Endothelial cell of umbilical vein (primary cell): ENCODE measurements at regions not wholly inside any gene's neighbourhood (a gene's known extent, or its start where the extent isn't known, plus 50 kb on each side); places are given as distances from the start of the nearest gene placed in this dataset.

Experiments used
- BruUV-seq: library from RNA; stranded (reverse); fragments of 400-500 nt; replicated peaks from 2 replicates; lab custom pipeline; 2021; lab: Mats Ljungman, UMichigan
- CTCF ChIA-PET: fragments of 300-600, 350-600 bp; sonication (Branson Sonifier 250); formaldehyde crosslinking; loops from one replicate; lab custom pipeline; 2021; ENCODE audit warnings: antibody characterized with exemption, inconsistent platforms; lab: Charles Lee
- POLR2A ChIA-PET: fragments of 300-600, 350-600 bp; sonication (Branson Sonifier 250); formaldehyde crosslinking; loops from one replicate; lab custom pipeline; 2021; ENCODE audit warnings: antibody characterized with exemption, inconsistent platforms; lab: Charles Lee
- DNase-seq: peaks from one replicate; pipeline ENCODE4 v3.0.0-alpha.2; 2011; ENCODE audit warnings: low read depth, low spot score
- FAIRE-seq: peaks from 2 replicates; lab custom pipeline; 2011; peaks lifted over from hg19 to GRCh38; lab: Jason Lieb, UNC
- H2AFZ ChIP-seq: 2 replicates; pipeline ENCODE4 v1.6.0; 2012; ENCODE audit warnings: low read depth, low read length, control low read depth, inconsistent platforms
- H3K27ac ChIP-seq: 2 replicates; pipeline ENCODE4 v1.5.1; 2011; ENCODE audit warnings: low read depth, mild to moderate bottlenecking, control low read depth, low read length, moderate library complexity; ENCODE audit not compliant: insufficient read depth
- H3K27me3 ChIP-seq, 2 experiments: 2 replicates each; pipeline versions ENCODE4 v1.6.0 to v1.6.1; 2011; ENCODE audit warnings: low read length in 2 of 2, mixed read lengths in 1 of 2; ENCODE audit not compliant: control insufficient read depth in 2 of 2, insufficient read depth in 2 of 2
- H3K36me3 ChIP-seq, 2 experiments: 2 replicates in 1 of 2; 3 replicates in 1 of 2; pipeline ENCODE4 v1.5.1; 2011; ENCODE audit warnings: low read length in 2 of 2, mild to moderate bottlenecking in 1 of 2, moderate library complexity in 1 of 2; ENCODE audit not compliant: control insufficient read depth in 2 of 2, insufficient read depth in 2 of 2; ENCODE audit errors: extremely low read depth in 1 of 2
- H3K4me1 ChIP-seq: 3 replicates; pipeline ENCODE4 v1.5.1; 2011; ENCODE audit warnings: mild to moderate bottlenecking, low read length; ENCODE audit not compliant: control insufficient read depth, insufficient read depth; ENCODE audit errors: extremely low read depth
- H3K4me2 ChIP-seq: 2 replicates; pipeline ENCODE4 v1.6.1; 2011; ENCODE audit warnings: low read length, control low read depth, mixed read lengths; ENCODE audit not compliant: insufficient read depth
- H3K4me3 ChIP-seq, 3 experiments: fragments of 200-600 bp in 1 of 3; sonication (generic), shearing (Covaris generic) in 1 of 3; replicated peaks in 1 of 3; 2 replicates each; pipeline ENCODE4 v1.5.1; 2011 to 2016; ENCODE audit warnings: control low read depth in 3 of 3, low read length in 3 of 3, mild to moderate bottlenecking in 2 of 3, inconsistent platforms in 1 of 3, low read depth in 1 of 3, moderate library complexity in 1 of 3; ENCODE audit not compliant: insufficient read depth in 1 of 3
- H3K79me2 ChIP-seq: 2 replicates; pipeline ENCODE4 v1.6.0; 2012; ENCODE audit warnings: low read length, inconsistent platforms; ENCODE audit not compliant: control insufficient read depth, insufficient read depth
- H3K9ac ChIP-seq: replicated peaks from 2 replicates; pipeline ENCODE3; 2011; ENCODE audit warnings: low read length, control low read depth; ENCODE audit not compliant: insufficient read depth; ENCODE audit errors: extremely low read depth
- H3K9me1 ChIP-seq: replicated peaks from 3 replicates; pipeline ENCODE4 v1.6.0; 2011; ENCODE audit warnings: mild to moderate bottlenecking, low read length; ENCODE audit not compliant: control insufficient read depth, insufficient read depth; ENCODE audit errors: extremely low read depth
- H3K9me3 ChIP-seq: replicated peaks from 2 replicates; pipeline ENCODE4 v1.5.1; 2012; ENCODE audit warnings: low read length, inconsistent platforms; ENCODE audit not compliant: control insufficient read depth, insufficient read depth
- H4K20me1 ChIP-seq: replicated peaks from 2 replicates; pipeline ENCODE3; 2011; ENCODE audit warnings: mild to moderate bottlenecking, low read length; ENCODE audit not compliant: control insufficient read depth, insufficient read depth; ENCODE audit errors: extremely low read depth
- EZH2 ChIP-seq: IDR thresholded peaks from 2 replicates; pipeline ENCODE4 v1.6.1; 2012; ENCODE audit warnings: borderline replicate concordance, low read depth, mild to moderate bottlenecking, moderate library complexity, low read length, inconsistent platforms; ENCODE audit not compliant: severe bottlenecking
- FOS ChIP-seq: IDR thresholded peaks from 2 replicates; pipeline ENCODE4 v1.6.1; 2011; ENCODE audit warnings: mild to moderate bottlenecking, low read length, moderate library complexity, borderline replicate concordance; ENCODE audit not compliant: insufficient read depth
- GATA2 ChIP-seq: IDR thresholded peaks from 2 replicates; pipeline ENCODE4 v1.7.0; 2011; ENCODE audit warnings: low read depth, mild to moderate bottlenecking, moderate library complexity, mixed read lengths, low read length; ENCODE audit not compliant: insufficient read length, insufficient read depth
- JUN ChIP-seq: IDR thresholded peaks from 2 replicates; pipeline ENCODE4 v1.6.1; 2011; ENCODE audit warnings: borderline replicate concordance, low read depth; ENCODE audit not compliant: insufficient read length, insufficient read depth
- MYC ChIP-seq: IDR thresholded peaks from one replicate; pipeline ENCODE4 v1.6.1; 2011; ENCODE audit warnings: mild to moderate bottlenecking, low read depth, low read length
- POLR2AphosphoS5 ChIP-seq: IDR thresholded peaks from 2 replicates; pipeline ENCODE4 v1.6.1; 2012; ENCODE audit warnings: low read depth, mild to moderate bottlenecking, control low read depth, low read length, moderate library complexity; ENCODE audit not compliant: insufficient read depth
- dilution Hi-C: fragments of 300-500 bp; cut with MboI; formaldehyde crosslinking; loops from one replicate; pipeline ENCODE4 v1.15.0; 2019; ENCODE audit warnings: low sequenced_read_pairs; ENCODE audit not compliant: extremely low pct_ligation_motif_present
- intact Hi-C: fragments of 100-400 bp; cut with micrococcal nuclease; formaldehyde crosslinking; loops from one replicate; pipeline ENCODE4 v1.10.0; 2022
- TF ChIP-seq, protein P1 (sequence below): IDR thresholded peaks from 2 replicates; pipeline ENCODE4 v1.6.1; 2011; ENCODE audit not compliant: insufficient read depth, insufficient read length
- TF ChIP-seq, protein P2 (sequence below), 2 donors: IDR thresholded peaks; 1 replicate in 1 of 2; 2 replicates in 1 of 2; pipeline ENCODE4 v1.5.1; 2011; ENCODE audit warnings: low read length in 2 of 2, mild to moderate bottlenecking in 2 of 2, moderate library complexity in 2 of 2, control low read depth in 1 of 2, inconsistent platforms in 1 of 2, low read depth in 1 of 2; ENCODE audit not compliant: insufficient read depth in 1 of 2; ENCODE audit errors: extremely low read depth in 1 of 2

DNA sequence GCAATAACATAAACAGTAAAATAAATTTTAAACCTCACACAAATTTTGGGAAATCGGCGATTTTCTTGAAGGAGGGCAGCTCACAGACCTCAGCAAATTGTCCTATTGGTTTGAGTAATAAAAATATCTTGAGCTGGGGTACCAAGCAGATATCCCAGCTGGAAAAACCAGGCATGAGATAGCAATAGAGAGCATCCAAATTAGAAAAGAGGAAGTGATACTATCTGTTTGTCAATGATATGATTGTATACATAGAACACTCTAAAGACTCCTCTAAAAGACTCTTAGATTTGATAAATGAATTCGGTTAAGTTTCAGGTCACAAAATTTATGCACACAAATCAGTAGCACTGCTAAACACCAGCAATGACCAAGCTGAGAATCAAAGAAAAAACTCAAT, 90.5 kb upstream of the ACTRT1 start:
- Histone ChIP-seq H3K4me1 (no peaks in the 10 kb centered on the region), H3K9me1 (no peaks in the 10 kb centered on the region), H4K20me1 (no peaks in the 10 kb centered on the region), H3K9me3 (no peaks in the 10 kb centered on the region), H3K36me3 (no peaks in the 10 kb centered on the region), H3K4me2 (no peak overlapping the region), H3K79me2 (no peaks in the 10 kb centered on the region), H2AFZ (no peak overlapping the region), H3K9ac (no peak overlapping the region), H3K27me3 (no peaks in the 10 kb centered on the region), H3K4me3 (no peak overlapping the region), H3K27ac (no peak overlapping the region)
- ChIA-PET POLR2A (no interaction called here), CTCF (no interaction called here)
- no TSS peak for BruUV-seq
- TF ChIP-seq POLR2AphosphoS5 (no peak), MYC (no peak), GATA2 (no peak), FOS (no peak), EZH2 (no peak), JUN (no peak)
- TF ChIP-seq, protein P1, sequence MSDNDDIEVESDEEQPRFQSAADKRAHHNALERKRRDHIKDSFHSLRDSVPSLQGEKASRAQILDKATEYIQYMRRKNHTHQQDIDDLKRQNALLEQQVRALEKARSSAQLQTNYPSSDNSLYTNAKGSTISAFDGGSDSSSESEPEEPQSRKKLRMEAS: no peak
- TF ChIP-seq, protein P2, sequence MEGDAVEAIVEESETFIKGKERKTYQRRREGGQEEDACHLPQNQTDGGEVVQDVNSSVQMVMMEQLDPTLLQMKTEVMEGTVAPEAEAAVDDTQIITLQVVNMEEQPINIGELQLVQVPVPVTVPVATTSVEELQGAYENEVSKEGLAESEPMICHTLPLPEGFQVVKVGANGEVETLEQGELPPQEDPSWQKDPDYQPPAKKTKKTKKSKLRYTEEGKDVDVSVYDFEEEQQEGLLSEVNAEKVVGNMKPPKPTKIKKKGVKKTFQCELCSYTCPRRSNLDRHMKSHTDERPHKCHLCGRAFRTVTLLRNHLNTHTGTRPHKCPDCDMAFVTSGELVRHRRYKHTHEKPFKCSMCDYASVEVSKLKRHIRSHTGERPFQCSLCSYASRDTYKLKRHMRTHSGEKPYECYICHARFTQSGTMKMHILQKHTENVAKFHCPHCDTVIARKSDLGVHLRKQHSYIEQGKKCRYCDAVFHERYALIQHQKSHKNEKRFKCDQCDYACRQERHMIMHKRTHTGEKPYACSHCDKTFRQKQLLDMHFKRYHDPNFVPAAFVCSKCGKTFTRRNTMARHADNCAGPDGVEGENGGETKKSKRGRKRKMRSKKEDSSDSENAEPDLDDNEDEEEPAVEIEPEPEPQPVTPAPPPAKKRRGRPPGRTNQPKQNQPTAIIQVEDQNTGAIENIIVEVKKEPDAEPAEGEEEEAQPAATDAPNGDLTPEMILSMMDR (IDR thresholded peaks at IDR 0.05; ENCODE audit: extremely low read depth in 1 of 2, insufficient read depth in 1 of 2, low read depth in 1 of 2, low read length in 2 of 2): no peak
- dilution Hi-C loops (no loop called here), intact Hi-C loops (no loop called here)
- DNase-seq (no peak), FAIRE-seq (no peak)
